Activated T-helper 1 cell treated with Interleukin-2 at 50 U/mL for 16 hours (primary cell): ENCODE measurements at regions not wholly inside any gene's neighbourhood (a gene's known extent, or its start where the extent isn't known, plus 50 kb on each side); places are given as distances from the start of the nearest gene placed in this dataset.
"Not testable (repeated sequence)": the region's sequence is repeated elsewhere in the genome, so short reads cannot be mapped to it uniquely, and the experiment has no call there.

Experiments used
- DNase-seq: peaks from one replicate; pipeline ENCODE4 v3.0.0-alpha.2; 2020; ENCODE audit warnings: low read depth

DNA sequence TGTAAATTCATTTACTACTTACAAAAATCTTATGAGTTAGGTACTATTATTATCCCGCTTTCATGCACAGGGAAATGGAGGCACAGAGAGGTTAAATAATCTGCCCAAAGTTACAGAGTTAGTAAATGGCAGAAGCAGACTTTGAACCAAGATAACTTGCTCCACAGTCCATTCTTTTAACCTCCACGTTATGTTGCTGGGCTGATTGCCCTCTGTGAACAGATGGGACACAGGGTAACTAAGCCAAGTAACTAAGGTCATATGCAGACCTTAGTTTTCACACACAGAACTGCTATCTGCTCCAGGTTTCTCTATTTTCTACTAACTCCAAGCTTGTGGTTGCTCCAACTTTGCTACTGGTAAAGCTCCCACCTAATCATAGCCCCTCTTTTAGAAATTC is 147.1 kb upstream of the IFNG-AS1 start:
- DNase-seq = no peak

DNA sequence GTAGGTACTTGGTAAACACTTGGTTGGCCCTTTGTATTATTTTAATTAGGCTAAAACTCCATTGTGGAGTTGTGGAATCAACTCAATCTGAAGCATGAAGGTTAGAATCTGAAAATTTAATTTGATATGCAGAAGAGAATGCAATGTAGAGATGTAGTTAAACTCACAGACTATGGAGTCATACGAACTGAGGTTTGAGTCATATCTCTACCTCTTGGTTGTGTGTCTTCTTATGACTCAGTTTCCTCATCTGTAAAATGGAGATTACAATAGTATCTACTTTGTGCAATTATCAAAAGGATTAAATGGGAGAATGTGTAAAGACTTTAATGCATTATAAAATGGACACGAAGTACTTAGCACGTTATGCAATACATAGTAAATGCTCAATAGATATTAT is 146.0 kb upstream of the IFNG-AS1 start:
- no peak for DNase-seq

DNA sequence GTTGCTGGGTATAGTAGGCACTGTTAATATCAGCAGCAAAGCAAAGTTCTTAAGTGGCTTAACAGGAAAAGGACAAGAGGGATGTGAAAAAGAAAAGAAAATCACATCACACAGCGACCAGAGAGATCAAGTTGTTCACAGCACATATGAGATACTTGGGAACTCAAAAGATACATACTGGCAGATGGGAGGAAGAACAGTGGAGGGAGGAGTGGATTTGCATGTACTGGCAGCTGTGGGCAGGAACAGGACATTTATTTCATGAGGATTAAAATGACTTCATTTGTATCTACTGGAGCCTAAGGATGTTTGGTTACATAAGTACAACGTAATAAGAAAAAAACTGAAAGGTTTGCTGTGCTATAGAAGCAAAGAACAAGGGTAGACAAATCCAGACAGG is 136.5 kb upstream of the IFNG-AS1 start:
- DNase-seq = no peak

DNA sequence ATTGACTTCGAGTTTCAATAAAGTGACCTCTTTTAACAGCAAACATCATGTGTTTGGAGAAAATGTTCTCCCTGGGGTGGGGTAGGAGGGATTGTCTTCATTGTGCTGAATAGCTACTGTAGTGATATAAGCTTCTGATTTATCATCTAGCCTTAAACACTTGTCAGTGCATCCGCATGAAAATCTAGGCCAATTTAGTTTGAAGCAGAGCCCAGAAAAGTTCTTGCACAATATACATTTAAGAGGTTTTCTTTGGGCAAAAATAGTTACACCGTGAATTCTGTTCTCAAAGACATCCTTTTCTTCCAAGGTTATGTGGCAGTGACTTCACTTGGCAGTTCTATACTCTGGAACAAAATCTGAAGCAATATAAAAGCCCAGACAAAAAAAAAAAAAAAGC is 136.0 kb upstream of the IFNG-AS1 start:
- no peak for DNase-seq

DNA sequence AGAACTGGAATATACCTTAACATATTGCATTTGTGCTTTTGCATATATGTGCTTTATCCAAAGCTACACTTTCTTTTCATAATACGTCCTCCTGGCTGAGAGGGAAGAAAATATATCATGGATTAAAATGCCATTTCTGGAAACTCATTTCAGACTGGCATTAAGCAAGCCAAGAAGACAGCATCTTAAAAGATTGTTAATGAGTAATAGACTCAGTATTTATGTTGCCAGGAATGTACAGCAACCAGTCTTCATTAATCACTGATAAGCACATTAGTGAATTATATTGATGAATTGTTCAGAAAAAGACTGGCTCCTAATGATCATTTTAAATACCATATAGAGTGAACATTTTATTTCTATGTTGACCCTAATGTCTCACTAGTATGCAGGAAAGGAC is 134.9 kb upstream of the IFNG-AS1 start:
- DNase-seq = no peak

DNA sequence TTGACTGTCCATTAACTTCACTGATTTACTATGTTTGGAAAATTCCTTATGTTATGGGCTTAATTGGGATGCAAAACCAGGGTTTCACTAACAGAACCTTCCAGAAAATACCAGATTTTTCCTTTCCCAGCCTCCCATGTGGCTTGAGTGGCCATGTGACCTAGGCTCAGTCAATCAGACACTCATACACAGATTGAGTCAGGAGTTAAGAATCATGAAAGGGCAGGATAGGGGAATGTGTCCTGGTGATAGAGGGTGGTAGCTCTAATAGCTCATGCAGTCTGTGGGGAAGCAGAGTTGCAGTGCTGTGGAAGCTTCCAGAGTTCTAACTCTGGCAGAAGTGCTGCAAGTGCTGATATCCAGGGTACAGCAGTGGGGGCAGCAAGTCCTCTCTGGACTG is 134.1 kb upstream of the IFNG-AS1 start:
- DNase-seq = no peak

DNA sequence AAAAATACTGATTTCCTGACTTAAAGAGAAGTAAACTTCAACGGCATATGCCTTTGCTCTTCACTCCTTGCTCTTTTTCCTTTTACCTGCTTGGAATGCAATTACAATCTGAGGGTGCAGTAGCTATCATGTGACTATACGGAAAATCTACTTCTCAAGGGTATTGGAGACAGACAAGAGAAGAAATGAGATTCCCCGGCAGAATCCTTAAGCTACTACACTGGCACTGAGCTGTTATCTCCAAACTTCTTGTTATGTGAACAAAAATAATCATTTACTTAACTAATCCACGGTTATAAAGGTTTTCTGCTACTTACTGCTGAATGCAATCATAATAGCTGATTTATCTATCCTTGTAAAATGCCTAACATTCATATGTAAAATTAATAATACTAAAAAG is 118.0 kb upstream of the IFNG-AS1 start:
- DNase-seq = no peak

DNA sequence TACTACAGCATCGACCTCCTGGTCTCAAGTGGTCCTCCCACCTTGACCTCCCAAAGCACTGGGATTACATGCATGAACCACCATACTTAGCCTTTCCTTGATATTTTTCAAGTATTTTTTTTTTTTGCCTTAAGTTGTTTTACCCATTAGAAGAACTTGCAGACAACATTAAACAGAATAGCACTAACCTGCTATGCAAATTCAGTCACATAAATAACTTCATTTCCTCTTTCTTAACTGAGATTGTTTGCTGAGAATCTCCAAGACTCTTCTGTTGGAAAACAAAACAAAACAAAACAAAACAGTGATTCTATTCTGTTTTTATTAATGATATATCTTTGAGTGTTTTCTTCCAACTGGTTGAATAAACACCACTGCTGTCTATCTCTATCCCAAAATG is 115.9 kb upstream of the IFNG-AS1 start:
- no peak for DNase-seq

DNA sequence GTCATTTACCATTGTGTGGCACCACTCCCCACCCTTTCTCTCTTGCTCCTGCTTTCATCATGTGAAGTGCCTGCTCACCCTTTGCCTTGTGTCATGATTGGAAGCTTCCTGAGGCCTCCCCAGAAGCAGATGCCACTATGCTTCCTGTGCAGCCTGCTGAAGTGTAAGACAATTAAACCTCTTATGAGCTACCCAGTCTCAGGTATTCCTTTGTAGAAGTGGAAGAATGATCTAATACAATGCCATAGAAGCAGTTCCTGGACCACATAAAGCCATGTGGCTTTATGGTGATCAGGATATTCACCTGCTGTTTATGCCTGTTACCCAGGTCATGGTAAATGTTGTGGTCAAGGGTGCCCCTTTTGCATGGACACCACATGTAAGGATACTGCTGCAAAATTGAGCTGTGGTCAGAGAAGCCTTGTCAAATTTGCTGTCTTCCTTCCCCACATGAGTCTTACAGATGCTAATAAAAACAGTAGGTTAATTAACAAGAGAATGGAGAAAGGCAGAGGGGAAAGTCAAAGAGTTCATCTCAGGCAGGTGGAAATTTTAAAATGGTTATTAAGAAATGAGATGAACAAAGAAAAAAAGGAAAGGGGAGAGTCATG is 112.8 kb upstream of the IFNG-AS1 start:
- no peak for DNase-seq

DNA sequence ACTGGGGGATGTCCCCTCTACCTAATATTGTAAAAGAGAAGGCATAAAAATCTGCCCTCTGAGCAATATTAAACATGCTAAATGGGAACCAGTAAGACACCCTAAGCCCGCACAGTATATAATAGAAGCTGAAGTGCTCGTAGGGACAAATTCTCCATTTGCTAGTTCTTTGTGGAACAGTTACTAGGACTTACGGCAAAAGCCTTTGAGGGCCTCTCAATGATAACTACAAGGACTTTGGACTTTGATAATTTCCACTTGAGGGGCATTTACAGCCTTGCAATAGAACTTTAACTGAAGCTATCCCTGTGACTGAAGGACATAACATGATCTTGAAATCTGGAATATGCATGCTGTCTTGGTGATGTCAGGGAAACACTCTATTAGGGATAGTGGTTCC is 111.5 kb upstream of the IFNG-AS1 start:
- DNase-seq = no peak

DNA sequence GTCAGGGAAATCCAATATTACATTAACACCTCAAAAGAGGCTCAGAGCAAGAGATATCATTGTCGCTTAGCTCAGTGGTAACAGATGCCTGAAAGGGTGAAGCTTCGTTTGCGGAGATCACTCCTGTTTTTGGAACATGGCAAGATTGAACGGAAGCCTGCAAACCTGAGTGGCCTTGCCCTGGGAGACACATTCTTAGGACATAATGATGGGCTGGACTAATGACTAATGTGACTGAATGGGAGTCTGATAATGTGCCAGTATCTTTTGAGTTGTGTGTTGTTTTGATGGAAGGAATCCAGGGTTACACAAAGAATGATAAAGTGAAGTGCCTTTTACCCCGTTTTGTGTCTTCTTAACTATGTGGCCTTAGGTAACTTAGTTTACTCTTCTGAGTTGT is 109.3 kb upstream of the IFNG-AS1 start:
- no peak for DNase-seq

DNA sequence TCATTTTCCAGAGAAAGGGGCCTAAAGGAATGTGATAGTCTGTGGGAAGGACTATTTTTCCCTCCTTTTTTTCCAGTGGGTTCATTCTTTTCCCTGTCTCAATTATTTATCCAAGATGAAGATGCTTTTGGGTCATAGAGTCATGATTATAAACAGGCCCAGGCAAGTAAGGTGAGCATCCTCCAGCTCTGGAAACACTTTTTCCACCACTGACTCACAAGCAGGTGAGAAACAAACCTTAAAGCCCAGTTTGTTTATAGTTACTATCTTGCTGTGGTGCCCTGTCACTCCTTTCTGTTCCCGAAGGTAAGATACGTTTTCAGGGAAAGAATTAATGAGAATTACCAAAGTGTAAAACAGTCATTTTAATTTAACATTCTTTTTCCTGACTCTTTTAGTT is 107.7 kb upstream of the IFNG-AS1 start:
- DNase-seq = no peak

DNA sequence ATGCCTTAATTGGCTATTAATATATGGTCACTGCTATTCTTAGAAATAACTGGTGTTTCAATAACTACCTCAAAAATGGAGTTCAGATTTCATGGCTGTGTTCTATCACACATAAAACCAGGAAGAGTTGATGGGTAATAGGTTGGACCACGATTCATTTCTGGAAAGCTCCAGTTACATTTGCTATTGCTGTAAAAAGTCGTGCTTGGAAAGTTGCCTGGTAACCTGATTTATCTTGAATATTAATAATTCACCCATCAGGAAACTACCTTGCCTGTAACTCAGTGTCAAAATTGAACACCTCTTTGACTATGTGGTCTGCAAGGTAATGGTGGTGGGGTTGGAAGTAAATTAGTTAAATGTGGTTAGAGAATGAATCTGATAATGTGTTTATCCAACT is 104.7 kb upstream of the IFNG-AS1 start:
- no peak for DNase-seq

DNA sequence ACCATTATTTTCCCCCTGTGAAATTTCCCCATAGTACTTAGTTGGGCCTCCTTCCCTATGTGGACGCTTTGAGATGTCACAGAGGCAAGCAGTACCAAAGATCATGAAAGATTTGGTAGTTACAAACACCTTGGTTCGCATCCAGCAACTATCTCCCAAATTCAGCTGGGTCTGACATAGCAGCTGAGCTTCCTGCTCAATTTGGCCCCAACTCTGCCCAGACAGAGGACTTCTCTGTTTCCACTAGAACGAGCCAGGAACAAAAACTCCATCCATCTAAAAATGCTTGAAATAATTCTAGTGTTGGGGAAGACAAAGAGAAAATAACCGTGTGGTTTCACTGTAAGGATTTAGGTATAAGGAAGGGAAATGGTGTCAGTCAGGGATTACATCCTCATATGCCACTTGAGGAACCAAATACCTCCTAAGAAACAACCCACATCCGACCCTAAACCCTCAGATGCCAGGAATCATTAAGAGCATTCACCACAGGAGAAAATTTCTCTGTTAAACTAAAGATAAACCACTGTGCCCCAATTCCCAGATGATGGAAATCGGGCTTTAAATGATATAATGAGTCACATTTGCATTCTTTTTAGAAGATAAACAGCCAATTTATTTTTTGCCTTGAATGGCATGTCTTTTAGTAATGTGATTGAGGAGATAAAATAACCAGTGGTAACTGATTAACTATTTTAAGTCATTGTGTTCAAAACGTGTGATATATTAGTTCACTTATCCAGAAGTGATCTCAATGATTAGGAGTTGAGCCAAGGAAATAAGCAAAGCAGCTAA is 103.7 kb upstream of the IFNG-AS1 start:
- no peak for DNase-seq

DNA sequence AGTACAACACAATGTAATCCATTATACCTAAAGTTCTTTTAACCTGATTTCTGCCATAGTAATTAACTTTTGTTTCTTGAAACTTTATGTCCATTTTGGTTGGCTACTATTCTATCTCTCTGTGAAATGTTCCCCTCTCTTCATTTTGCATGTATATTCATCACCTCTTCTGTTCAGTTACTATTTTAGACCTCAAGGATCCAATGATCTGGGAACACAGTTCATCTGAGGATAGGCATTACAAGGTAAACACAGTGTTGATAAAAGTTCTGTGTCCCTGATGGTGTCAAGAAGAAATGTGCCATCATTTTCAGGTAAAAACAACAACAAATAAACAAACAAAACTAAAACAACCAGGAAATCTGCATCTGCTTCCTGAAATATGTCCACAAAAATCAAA is 102.2 kb upstream of the IFNG-AS1 start:
- DNase-seq = no peak

DNA sequence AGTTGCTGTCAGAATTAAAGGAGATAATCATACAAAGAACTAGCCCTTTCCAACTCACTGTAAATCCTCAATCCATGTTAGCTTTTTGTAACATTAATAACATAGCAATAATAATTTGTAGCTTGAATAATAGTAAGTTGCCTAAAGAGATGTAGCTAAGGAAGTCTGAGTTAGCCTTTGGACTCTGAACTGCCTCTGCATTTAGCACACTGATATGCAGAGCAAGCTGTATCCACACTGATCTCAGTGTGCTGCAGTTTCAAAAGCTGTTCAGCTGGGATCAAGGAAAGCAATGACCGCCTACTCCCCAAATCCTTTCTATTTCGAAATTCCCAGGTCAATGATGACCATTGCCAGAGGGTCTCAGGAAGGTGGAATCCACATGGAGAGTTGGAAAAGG is 99.3 kb upstream of the IFNG-AS1 start:
- no peak for DNase-seq

DNA sequence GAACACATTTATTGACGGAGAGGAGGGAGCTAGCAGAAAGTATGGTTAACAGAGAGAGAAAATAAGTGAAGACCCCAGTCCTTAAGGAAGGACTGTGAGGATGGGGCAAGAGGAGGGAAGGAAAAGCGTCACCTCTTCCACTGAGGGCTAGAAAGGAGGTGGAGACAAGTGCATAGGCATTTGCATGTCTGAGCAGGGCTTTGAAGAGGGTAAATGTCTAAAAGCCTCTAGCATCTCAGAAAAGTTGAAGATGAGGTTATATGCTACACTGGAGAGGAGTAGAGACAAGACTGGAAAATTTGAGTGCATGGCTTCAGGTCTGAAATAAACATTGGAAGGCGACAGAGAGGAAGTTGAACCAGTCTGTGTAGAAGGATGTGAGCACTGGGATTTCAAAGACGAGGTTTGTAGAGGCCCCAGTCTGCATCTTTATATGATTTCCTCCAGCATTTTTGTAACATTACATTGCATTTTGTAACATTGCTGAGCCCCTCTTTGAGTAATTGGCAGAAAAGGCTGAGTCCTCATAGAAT is 98.5 kb upstream of the IFNG-AS1 start:
- DNase-seq = no peak

DNA sequence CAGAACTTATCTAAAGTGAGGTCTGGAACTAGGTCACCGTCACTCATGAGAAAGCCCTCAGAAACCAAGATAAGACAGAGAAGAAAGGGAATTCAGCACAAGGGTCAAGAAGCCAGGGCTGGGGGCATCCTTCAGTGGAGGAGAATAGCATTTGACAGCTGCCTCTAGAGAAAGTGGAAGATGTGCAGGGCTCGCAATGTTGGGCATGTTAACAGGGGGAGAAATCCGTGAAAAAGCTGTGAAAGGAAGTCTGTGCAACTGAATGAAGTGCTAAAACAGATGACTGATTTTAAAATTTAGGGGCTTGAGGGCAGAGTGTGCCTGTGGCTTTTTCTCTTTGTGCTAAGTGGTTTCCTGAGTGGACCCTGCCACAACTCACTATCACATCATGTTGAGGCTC is 97.7 kb upstream of the IFNG-AS1 start:
- DNase-seq = no peak

DNA sequence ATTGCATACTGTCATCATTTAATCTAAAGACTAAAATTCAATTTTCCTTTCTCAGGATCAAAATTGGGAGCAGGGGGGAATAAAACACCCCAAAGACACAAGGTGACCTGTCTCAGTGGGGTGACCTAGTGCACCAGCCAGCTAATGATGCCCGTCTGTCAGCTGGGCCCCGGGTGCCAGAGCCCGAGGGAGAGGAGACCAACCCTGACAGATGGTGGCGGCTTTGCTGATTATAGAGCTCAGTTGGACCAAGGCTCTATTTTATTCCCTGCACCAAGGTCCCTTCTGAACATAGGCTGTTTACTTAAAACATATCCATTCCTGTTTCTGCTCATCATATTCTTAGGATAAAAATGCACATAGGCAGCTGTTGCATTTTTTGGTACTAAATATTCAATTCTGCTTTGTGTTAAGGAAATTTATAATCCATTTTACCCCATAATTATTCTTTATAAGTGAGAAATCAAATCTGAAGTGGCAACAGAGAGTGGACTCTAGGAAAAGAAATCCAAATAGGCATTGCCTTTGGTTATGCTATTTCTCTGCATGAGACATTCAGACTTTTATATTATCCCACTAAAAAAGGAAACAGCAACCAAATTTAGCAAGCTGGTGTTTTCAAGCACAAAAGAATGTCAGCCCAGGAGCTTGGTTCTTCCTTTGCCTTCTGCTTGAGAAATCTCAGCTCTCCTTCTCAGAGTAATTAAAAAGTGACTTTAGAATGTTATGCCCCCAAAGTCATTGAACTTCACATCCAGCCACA is 96.8 kb upstream of the IFNG-AS1 start:
- DNase-seq = no peak

DNA sequence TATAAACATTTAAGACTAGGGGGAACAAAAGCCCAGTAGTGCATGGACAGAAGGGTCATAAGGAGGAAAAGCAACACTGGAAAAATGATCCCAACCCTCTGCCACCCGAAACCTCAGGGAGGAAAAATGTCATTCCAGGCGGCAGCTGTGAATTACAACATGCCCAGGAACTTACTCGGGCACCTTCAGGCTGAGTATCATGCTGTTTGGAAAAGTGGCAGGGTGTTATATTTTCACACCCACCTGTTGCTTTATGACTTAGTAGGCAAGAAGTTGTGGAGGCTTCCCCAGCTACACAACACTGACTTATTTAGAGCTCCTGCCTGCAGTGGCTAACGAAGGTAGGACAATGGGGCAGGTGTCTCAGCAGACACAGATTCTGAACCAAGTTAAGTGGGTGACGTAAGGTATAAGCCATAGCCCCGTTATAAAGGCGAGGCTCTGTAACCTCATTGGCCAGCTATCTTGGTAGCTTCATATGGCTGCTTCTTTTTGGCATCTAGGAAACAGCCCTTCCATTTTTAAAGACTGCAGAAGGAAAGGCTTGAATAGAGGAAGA is 96.1 kb upstream of the IFNG-AS1 start:
- no peak for DNase-seq

DNA sequence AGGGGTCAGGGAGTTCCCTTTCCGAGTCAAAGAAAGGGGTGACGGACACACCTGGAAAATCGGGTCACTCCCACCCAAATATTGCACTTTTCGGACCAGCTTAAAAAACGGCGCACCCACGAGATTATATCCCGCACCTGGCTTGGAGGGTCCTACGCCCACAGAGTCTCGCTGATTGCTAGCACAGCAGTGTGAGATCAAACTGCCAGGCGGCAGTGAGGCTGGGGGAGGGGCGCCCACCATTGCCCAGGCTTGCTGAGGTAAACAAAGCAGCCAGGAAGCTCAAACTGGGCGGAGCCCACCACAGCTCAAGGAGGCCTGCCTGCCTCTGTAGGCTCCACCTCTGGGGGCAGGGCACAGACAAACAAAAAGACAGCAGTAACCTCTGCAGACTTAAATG is 88.8 kb upstream of the IFNG-AS1 start:
- not testable (repeated sequence) for DNase-seq

DNA sequence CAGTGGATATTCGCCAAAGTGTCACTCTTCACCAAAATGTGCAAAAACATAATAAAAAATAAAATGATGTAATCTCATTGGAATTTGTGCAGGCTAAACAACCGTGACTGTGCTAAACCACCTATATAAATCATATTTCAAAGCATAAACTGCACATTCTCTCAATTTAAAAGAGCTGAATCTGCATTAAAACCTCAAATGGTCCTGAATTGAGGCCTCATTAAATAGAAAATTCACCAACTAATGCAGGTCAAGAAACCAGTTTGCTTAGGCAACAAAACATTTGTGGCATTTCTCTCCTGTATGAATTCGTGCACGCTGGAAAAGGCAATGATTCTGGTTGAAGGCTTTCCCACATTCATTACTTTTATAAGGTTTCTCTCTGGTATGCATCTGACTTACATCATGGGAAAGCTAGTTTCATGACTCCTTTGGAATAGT is 80.1 kb upstream of the IFNG-AS1 start:
- DNase-seq = no peak

DNA sequence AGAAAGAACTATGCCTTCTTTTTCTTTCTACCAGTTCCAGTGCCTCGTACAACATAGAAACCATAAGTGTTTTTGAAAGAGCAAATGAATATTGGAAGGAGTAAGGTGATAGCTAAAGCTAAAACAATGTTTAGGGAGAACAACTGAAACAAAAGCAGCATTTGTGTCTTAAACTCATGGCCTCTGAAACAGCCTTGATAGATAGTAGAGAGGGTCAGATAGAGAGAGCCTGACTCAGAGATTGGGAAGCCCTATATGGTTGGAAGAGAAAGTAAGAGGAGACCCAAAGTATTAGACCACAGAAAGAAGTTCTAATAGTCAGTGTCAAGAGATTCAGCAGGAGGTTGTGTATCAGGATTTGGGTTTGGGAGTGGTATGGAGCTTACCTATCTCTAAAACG is 79.6 kb upstream of the IFNG-AS1 start:
- no peak for DNase-seq
